HG03521 (cell line): ENCODE measurements at regions not wholly inside any gene's neighbourhood (a gene's known extent, or its start where the extent isn't known, plus 50 kb on each side); places are given as distances from the start of the nearest gene placed in this dataset.

Source experiments
- ATAC-seq: cut with Tn5 transposase; IDR thresholded peaks from one replicate; pipeline ENCODE4 v1.9.1; 2021; ENCODE audit warnings: mild to moderate bottlenecking, moderate library complexity; ENCODE audit not compliant: unreplicated experiment

- ATAC-seq, result no peak
Observed at GRCh38 chr6:106035655-106036054, 50.5 kb upstream of the PRDM1 start.

- ATAC-seq, result no peak
Observed at GRCh38 chr6:106033806-106034205, 52.3 kb upstream of the PRDM1 start.

- no peak for ATAC-seq
Observed at GRCh38 chr6:106027758-106028157, 58.4 kb upstream of the PRDM1 start.

GRCh38 chr6:106026748-106027715 lies 59.1 kb upstream of the PRDM1 start:
- no peak for ATAC-seq

- ATAC-seq, result no peak
Observed at GRCh38 chr6:106025655-106026054, 60.5 kb upstream of the PRDM1 start.

GRCh38 chr6:106022801-106023200 lies 63.3 kb upstream of the PRDM1 start:
- ATAC-seq, result no peak

- ATAC-seq, result no peak
Observed at GRCh38 chr6:106017454-106017853, 68.7 kb upstream of the PRDM1 start.

GRCh38 chr6:106014955-106015354 lies 71.2 kb upstream of the PRDM1 start:
- ATAC-seq, result no peak

GRCh38 chr6:106011476-106011875 lies 74.7 kb upstream of the PRDM1 start:
- no peak for ATAC-seq

- no peak for ATAC-seq
Observed at GRCh38 chr6:106005954-106006353, 80.2 kb upstream of the PRDM1 start.

GRCh38 chr6:106005013-106005412 lies 81.1 kb upstream of the PRDM1 start:
- ATAC-seq, result no peak

GRCh38 chr6:106003268-106003987 lies 82.7 kb upstream of the PRDM1 start:
- no peak for ATAC-seq

- no peak for ATAC-seq
Observed at GRCh38 chr6:106002005-106002404, 84.1 kb upstream of the PRDM1 start.

GRCh38 chr6:106000935-106001334 lies 85.2 kb upstream of the PRDM1 start:
- ATAC-seq, result no peak

GRCh38 chr6:105997482-105997881 lies 88.7 kb upstream of the PRDM1 start:
- ATAC-seq, result no peak

GRCh38 chr6:105995391-105995865 lies 90.7 kb upstream of the PRDM1 start:
- ATAC-seq, result no peak

- no peak for ATAC-seq
Observed at GRCh38 chr6:105994591-105995390, 91.3 kb upstream of the PRDM1 start.

- no peak for ATAC-seq
Observed at GRCh38 chr6:105994118-105994590, 92.0 kb upstream of the PRDM1 start.

- ATAC-seq, result no peak
Observed at GRCh38 chr6:105993341-105994117, 92.6 kb upstream of the PRDM1 start.

GRCh38 chr6:105992315-105992961 lies 93.7 kb upstream of the PRDM1 start:
- peak; percentile 80 for ATAC-seq
